Ovary (tissue), 7 donors: ENCODE measurements at regions not wholly inside any gene's neighbourhood (a gene's known extent, or its start where the extent isn't known, plus 50 kb on each side); places are given as distances from the start of the nearest gene placed in this dataset.
"Not testable (repeated sequence)": the region's sequence is repeated elsewhere in the genome, so short reads cannot be mapped to it uniquely, and the experiment has no call there.

ENCODE experiments used
- DNase-seq, 5 donors: peaks; one replicate each; pipeline ENCODE4 v3.0.0-alpha.2; 2019 to 2020
- H3K27ac ChIP-seq, 2 donors: fragments of 200-600 bp; one replicate each; pipeline versions ENCODE4 v1.5.1 to v1.8.0; 2019 to 2022
- H3K27me3 ChIP-seq: fragments of 200-600 bp; one replicate; pipeline ENCODE4 v1.8.0; 2022
- H3K36me3 ChIP-seq: fragments of 200-600 bp; sonication (generic); one replicate; pipeline ENCODE4 v1.5.1; 2019
- H3K4me1 ChIP-seq: one replicate; pipeline ENCODE4 v1.8.1; 2013; ENCODE audit warnings: mild to moderate bottlenecking, moderate library complexity; ENCODE audit not compliant: insufficient read depth
- H3K4me3 ChIP-seq: fragments of 200-600 bp; sonication (generic); one replicate; pipeline ENCODE4 v1.5.1; 2017
- H3K9me3 ChIP-seq, 2 donors: fragments of 200-600 bp in 1 of 2; sonication (generic) in 1 of 2; one replicate each; pipeline versions ENCODE4 v1.5.1 to v1.8.1; 2013 to 2019; ENCODE audit warnings: mild to moderate bottlenecking in 1 of 2, moderate library complexity in 1 of 2
- EP300 ChIP-seq: sonication (generic); formaldehyde crosslinking; IDR thresholded peaks from one replicate; pipeline ENCODE4 v1.6.1; 2017; ENCODE audit warnings: antibody characterized with exemption
- POLR2A ChIP-seq: fragments of 450-650 bp; IDR thresholded peaks from one replicate; pipeline ENCODE4 v1.6.1; 2017; ENCODE audit warnings: antibody characterized with exemption, mild to moderate bottlenecking, moderate library complexity
- WGBS, 3 donors: extraction: QIAGEN DNeasy Blood & Tissue Kit in 1 of 3; methylation state at CpG; one replicate each; pipeline versions ENCODE4 v1.1.5 to v1.1.7; 2013 to 2017; 5-methylcytosine and 5-hydroxymethylcytosine counted together
- intact Hi-C, 4 donors: fragments of 100-400 bp; cut with DNase I; formaldehyde crosslinking; loops; one replicate each; pipeline versions ENCODE4 v1.11.0 to v1.15.1; 2022 to 2023
- TF ChIP-seq, protein P1 (sequence below), 3 donors: fragments of 450-650 bp in 2 of 3; fragments of 200-600 bp in 1 of 3; IDR thresholded peaks; one replicate each; pipeline versions ENCODE4 v1.5.1 to v1.8.0; 2016 to 2022; ENCODE audit warnings: antibody characterized with exemption in 3 of 3, mild to moderate bottlenecking in 1 of 3
- donor health status: DM: no; HTN: no; CAD: no; lungs with moderate emphysema.
- donor health status: DM: no; HTN: no; CAD: no.
- donor health status: Bipolar disorder and iron deficiency.
- donor health status: DM: no; HTN: no; CAD: no.
- donor health status: DM: yes; HTN: yes; CAD: no.

DNA sequence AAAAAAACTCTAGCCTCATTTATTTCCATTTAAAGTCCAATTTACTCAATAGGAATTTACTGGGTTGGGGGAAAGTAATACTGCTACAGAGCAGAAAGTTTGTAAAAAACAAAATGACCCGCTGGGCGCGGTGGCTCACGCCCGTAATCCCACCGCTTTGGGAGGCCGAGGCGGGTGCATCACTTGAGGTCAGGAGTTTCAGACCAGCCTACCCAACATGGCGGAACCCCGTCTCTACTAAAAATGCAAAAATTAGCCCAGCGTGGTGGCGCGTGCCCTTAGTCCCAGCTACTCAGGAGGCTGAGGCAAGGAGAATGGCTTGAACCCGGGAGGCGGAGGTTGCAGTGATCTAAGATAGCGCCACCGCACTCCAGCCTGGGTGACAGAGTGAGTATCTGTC is 745.6 kb downstream of the SLITRK1 start:
- Histone ChIP-seq H3K4me1 (no peaks in the 10 kb centered on the region), H3K9me3 (no peaks in the 10 kb centered on the region), H3K36me3 (no peaks in the 10 kb centered on the region), H3K27me3 (no peaks in the 10 kb centered on the region), H3K4me3 (no peak overlapping the region), H3K27ac (no peak overlapping the region)
- no peak for DNase-seq
- intact Hi-C loops = no loop called here
- TF ChIP-seq EP300 (no peak), POLR2A (no peak)
- TF ChIP-seq, protein P1, sequence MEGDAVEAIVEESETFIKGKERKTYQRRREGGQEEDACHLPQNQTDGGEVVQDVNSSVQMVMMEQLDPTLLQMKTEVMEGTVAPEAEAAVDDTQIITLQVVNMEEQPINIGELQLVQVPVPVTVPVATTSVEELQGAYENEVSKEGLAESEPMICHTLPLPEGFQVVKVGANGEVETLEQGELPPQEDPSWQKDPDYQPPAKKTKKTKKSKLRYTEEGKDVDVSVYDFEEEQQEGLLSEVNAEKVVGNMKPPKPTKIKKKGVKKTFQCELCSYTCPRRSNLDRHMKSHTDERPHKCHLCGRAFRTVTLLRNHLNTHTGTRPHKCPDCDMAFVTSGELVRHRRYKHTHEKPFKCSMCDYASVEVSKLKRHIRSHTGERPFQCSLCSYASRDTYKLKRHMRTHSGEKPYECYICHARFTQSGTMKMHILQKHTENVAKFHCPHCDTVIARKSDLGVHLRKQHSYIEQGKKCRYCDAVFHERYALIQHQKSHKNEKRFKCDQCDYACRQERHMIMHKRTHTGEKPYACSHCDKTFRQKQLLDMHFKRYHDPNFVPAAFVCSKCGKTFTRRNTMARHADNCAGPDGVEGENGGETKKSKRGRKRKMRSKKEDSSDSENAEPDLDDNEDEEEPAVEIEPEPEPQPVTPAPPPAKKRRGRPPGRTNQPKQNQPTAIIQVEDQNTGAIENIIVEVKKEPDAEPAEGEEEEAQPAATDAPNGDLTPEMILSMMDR (IDR thresholded peaks at IDR 0.05) = no peak
- WGBS, 3 donors = 90 to 93% (median 92%) methylated on average over 17 of the region's 17 CpGs

DNA sequence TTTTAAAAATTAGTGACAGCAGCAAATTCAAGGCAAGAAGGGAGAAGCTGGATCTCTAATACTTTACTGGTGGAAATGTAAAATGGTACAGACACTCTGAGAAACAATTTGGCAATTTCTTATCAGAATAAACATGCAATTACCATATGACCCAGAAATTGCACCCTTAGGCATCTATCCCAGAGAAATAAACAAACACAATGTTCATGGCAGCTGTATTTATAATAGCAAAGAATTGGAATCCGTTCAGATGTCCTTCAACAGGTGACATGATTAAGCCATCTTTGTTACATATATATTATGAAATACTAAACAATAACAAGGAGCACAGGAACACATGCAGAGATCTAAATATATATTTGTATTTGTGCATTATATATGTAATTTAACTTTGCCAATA is 756.5 kb downstream of the SLITRK1 start:
- 0 to 52% (median 0%) methylated on average over 1 of the region's 1 CpG for WGBS, 3 donors
- H3K27ac ChIP-seq = no peak overlapping the region
- intact Hi-C loops = no loop called here
- no peak for DNase-seq
- no peaks in the 10 kb centered on the region for H3K27me3 ChIP-seq
- no peaks in the 10 kb centered on the region for H3K4me1 ChIP-seq
- no peak overlapping the region for H3K4me3 ChIP-seq
- H3K9me3 ChIP-seq = no peaks in the 10 kb centered on the region
- H3K36me3 ChIP-seq = no peaks in the 10 kb centered on the region
- no peak for TF ChIP-seq EP300
- TF ChIP-seq, protein P1 (IDR thresholded peaks at IDR 0.05) = no peak
- TF ChIP-seq POLR2A = no peak

DNA sequence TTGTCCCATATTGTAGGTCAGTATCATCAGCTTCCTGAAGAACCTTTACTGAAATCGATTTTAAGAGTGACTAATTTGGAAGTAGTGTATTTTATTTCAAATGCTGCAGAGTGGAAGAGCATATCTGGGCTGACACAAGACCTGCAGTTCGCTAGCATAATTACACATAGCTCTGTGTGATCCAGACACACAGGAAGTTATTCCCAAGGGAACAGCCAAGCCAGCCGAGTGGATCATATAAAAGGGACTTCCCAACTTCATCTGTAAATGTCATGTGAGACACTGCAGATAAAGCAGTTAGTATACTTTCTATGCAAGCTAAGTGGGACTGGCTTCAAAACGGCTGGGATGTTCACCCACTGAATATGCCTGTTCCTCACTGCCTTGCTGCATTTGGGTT is 760.4 kb downstream of the SLITRK1 start:
- intact Hi-C loops = no loop called here
- TF ChIP-seq EP300 = no peak
- 52 to 57% (median 55%) methylated on average over 4 of the region's 4 CpGs for WGBS, 3 donors

DNA sequence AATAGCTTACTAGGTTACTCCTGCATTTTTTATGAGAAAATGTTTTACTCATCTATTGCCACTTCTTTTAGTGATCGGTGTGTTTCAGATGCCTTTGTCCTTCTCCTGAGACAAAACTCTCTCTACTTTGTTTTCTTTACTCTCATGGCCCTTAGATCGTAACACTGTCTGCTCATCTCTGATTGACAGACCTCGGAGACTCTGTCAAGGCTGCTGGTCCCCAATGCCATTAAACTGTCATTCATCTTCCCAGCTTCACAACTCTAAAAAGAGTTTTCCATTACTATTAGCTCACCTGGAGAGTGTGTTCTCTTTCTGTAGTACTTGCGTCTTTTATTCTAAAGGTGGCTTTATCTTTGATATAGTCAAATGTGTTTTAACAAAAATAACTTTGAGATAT is 765.2 kb downstream of the SLITRK1 start:
- TF ChIP-seq, protein P1 (IDR thresholded peaks at IDR 0.05) = no peak
- TF ChIP-seq EP300 (no peak), POLR2A (no peak)
- Histone ChIP-seq H3K4me1 (no peaks in the 10 kb centered on the region), H3K27ac (no peak overlapping the region), H3K9me3 (no peaks in the 10 kb centered on the region), H3K4me3 (no peak overlapping the region), H3K27me3 (no peaks in the 10 kb centered on the region), H3K36me3 (no peaks in the 10 kb centered on the region)
- intact Hi-C loops = no loop called here
- no peak for DNase-seq
- 64 to 79% (median 76%) methylated on average over 4 of the region's 4 CpGs for WGBS, 3 donors

More for the DNA sequence above, 760.4 kb downstream of the SLITRK1 start:
- Histone ChIP-seq H3K9me3 (no peaks in the 10 kb centered on the region), H3K4me1 (no peaks in the 10 kb centered on the region), H3K4me3 (no peak overlapping the region), H3K27ac (no peak overlapping the region), H3K36me3 (no peaks in the 10 kb centered on the region), H3K27me3 (no peaks in the 10 kb centered on the region)
- no peak for DNase-seq

DNA sequence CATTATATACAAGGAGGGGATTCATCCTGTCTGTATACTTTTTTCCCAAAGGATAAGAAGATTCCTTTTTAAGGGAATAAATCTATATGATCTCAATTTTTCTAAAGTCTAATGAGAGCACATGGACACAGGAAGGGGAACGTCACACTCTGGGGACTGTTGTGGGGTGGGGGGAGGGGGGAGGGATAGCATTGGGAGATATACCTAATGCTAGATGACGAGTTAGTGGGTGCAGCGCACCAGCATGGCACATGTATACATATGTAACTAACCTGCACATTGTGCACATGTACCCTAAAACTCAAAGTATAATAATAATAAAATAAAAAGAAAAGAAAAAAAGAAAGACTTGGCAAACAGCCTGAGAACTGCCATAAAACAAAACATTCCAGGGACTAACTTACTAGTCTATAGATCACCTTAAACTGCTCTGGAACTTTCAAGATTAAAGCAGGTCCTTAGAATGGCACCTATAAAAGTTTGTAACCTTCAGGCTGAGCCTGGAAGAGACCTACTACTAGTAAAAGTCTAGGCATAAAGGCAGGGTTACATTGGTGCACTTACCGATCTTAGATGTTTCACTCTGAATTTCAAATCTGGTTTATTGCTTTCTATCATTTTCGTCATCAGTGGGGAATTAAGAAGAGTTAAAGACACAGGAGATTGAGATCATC is 780.6 kb downstream of the SLITRK1 start:
- H3K9me3 ChIP-seq, H3K27ac ChIP-seq, H3K36me3 ChIP-seq, H3K27me3 ChIP-seq, intact Hi-C loops, H3K4me3 ChIP-seq, H3K4me1 ChIP-seq, DNase-seq: not testable (repeated sequence)
- whole genome bisulfite sequencing, 3 donors = 73 to 89% (median 86%) methylated on average over 3 to 5 of the region's 5 CpGs
